Stimulated activated CD8-positive, alpha-beta memory T cell treated with anti-CD3 and anti-CD28 coated beads, Interleukin-4, amount 100 ng/mL, for 24 hours (primary cell): ENCODE measurements at regions not wholly inside any gene's neighbourhood (a gene's known extent, or its start where the extent isn't known, plus 50 kb on each side); places are given as distances from the start of the nearest gene placed in this dataset.
A peak's percentile ranks its signal among the peaks of the same experiment; 100 is the strongest.

Experiments
- DNase-seq: peaks from one replicate; pipeline ENCODE4 v3.0.0-alpha.2; 2020; ENCODE audit warnings: low read depth

- no peak for DNase-seq
Measured at GRCh38 chr2:205937211-205937610, 148.8 kb downstream of the INO80D start.

GRCh38 chr2:205936446-205936845, 149.5 kb downstream of the INO80D start:
- DNase-seq, result no peak

GRCh38 chr2:205934443-205934842, 151.5 kb downstream of the INO80D start:
- no peak for DNase-seq

- no peak for DNase-seq
Measured at GRCh38 chr2:205932861-205933260, 153.1 kb downstream of the INO80D start.

GRCh38 chr2:205931388-205931787, 154.6 kb downstream of the INO80D start:
- no peak for DNase-seq

- no peak for DNase-seq
Measured at GRCh38 chr2:205930209-205930608, 155.8 kb downstream of the INO80D start.

- DNase-seq, result no peak
Measured at GRCh38 chr2:205929246-205929942, 156.6 kb downstream of the INO80D start.

- peak; percentile 62 for DNase-seq
Measured at GRCh38 chr2:205925373-205926337, 160.3 kb downstream of the INO80D start.

GRCh38 chr2:205924676-205925075, 161.3 kb downstream of the INO80D start:
- no peak for DNase-seq

GRCh38 chr2:205915130-205915524, 170.8 kb downstream of the INO80D start:
- no peak for DNase-seq

GRCh38 chr2:205914213-205915129, 171.5 kb downstream of the INO80D start:
- no peak for DNase-seq

- DNase-seq, result no peak
Measured at GRCh38 chr2:205913668-205914067, 172.3 kb downstream of the INO80D start.

- no peak for DNase-seq
Measured at GRCh38 chr2:205911306-205911705, 174.7 kb downstream of the INO80D start.

- DNase-seq, result no peak
Measured at GRCh38 chr2:205909184-205909572, 176.8 kb downstream of the INO80D start.

GRCh38 chr2:205908212-205909183, 177.5 kb downstream of the INO80D start:
- DNase-seq, result no peak

- no peak for DNase-seq
Measured at GRCh38 chr2:205906419-205906818, 179.6 kb downstream of the INO80D start.

GRCh38 chr2:205905576-205905975, 180.4 kb downstream of the INO80D start:
- DNase-seq, result no peak

GRCh38 chr2:205904873-205905272, 181.1 kb downstream of the INO80D start:
- no peak for DNase-seq

- no peak for DNase-seq
Measured at GRCh38 chr2:205903549-205904129, 182.3 kb downstream of the INO80D start.

GRCh38 chr2:205902900-205903237, 183.1 kb downstream of the INO80D start:
- no peak for DNase-seq
